ENCODE measurements at regions not wholly inside any gene's neighbourhood (a gene's known extent, or its start where the extent isn't known, plus 50 kb on each side); places are given as distances from the start of the nearest gene placed in this dataset.

DNA sequence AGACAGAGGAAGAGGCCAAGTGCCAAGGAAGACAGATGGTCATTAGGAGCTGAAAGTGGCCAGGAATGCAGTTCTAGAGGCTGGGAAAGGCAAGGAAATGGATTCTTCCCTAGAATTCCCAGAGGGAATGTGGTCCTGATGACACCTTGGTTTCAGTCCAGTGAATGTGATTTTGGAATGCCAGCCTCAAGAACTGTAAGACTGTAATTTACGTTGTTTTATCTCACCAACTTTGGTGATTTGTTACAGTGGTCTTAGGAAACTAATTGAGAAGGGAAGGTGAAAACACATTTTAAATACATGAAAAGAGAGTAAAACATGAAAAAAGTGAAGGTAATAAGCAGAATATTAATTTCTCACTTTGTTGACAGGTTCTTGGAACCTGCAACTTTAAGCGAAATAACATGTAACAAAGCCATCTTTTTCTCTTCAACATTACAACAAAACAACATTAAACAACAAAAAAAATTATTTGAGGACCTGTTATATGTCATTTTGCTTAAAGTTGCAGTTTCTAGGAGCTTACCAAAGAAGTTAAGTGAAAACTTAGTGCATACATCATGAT, 370.2 kb downstream of the METTL4 start:
- TF ChIP-seq, protein P1, sequence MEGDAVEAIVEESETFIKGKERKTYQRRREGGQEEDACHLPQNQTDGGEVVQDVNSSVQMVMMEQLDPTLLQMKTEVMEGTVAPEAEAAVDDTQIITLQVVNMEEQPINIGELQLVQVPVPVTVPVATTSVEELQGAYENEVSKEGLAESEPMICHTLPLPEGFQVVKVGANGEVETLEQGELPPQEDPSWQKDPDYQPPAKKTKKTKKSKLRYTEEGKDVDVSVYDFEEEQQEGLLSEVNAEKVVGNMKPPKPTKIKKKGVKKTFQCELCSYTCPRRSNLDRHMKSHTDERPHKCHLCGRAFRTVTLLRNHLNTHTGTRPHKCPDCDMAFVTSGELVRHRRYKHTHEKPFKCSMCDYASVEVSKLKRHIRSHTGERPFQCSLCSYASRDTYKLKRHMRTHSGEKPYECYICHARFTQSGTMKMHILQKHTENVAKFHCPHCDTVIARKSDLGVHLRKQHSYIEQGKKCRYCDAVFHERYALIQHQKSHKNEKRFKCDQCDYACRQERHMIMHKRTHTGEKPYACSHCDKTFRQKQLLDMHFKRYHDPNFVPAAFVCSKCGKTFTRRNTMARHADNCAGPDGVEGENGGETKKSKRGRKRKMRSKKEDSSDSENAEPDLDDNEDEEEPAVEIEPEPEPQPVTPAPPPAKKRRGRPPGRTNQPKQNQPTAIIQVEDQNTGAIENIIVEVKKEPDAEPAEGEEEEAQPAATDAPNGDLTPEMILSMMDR (IDR thresholded peaks at IDR 0.05; ENCODE audit: extremely low read depth, missing control alignments), result no peak
- DNase-seq (ENCODE audit: low spot score), result no peak

DNA sequence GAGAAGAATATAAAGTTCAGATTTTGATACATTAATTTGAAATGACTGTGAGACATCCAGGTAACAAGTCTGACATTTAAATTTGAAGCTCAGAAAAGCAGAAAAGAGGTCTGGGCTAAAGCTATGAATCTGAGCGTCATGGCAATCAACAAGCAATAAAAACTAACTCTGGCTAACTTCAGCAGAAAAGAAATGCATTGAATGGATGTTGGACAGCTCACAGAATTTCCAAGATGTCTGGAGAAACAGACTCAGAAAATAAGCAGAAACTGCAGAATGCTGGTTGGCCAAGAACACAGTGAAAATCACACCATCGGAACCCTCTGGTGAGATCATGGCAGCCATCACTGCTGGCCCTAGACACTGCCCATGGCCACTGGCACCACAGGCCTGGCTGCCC, 366.6 kb downstream of the METTL4 start:
- DNase-seq (ENCODE audit: low spot score), result no peak
- TF ChIP-seq, protein P1 (IDR thresholded peaks at IDR 0.05; ENCODE audit: extremely low read depth, missing control alignments), result no peak

DNA sequence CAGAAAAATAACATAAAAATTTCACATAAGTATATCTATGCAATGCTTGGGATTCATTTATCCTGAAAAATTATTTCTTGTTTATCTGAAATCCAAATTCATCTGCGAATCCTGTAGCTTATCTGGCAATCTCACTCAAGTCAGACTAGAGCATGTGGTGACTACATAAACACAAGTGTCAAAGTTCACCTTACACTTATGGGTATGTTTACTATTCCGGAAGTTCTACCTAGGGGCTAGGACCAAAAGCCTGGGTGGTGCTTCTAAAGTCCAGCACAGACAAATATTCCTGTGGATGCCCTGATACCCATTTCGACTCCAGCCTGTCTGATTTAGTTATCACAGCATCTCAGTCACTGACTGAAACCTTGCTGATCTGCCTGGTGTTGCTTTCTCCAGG, 364.0 kb downstream of the METTL4 start:
- no peak for DNase-seq (ENCODE audit: low spot score)
- TF ChIP-seq, protein P1 (IDR thresholded peaks at IDR 0.05; ENCODE audit: extremely low read depth, missing control alignments), result no peak

DNA sequence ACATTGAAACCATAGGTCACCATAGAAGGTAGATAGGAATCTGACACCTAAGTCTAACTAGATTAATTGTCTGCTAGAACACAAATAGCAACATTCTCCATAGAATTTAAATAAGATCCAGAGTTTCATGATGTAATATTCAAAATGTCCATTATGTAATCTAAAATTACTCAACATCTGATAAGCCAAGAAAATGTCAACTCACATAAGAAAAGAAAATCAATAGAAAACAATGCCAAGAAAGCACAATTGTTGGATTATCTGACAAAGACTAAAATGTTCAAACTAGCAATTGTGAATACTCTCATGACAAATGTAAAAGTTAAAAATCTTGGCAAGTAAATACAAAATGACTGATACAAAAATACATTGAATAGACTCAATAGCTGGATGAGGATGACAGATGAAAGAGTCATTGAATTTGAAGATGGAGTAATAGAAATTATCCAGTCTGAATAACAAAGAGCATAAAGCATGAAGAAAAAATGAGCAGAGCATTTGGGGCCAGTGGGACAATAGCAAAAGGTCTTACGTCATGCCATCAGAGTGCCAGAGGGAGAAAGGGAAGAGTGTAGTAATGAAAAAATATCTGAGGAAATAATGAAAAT, 358.6 kb downstream of the METTL4 start:
- no peak for DNase-seq (ENCODE audit: low spot score)

DNA sequence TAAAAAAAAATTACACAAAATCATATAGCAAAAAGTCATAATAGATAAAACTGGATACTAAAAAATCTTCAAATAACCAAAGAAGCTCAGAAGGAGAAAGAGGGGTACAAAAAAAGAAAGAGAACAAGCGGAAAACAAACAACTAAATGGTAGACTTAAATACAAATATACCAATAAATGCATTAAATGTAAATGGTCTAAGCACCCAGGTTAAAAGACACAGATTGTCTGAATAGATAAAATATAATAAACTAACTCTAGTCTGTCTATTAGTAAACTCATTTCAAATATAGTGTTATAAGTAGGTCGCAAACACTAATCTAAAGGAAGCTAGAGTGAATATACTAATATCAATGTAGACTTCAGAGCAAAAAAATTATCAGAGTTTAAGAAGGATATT, 357.4 kb downstream of the METTL4 start:
- no peak for DNase-seq (ENCODE audit: low spot score)
- TF ChIP-seq, protein P1 (IDR thresholded peaks at IDR 0.05; ENCODE audit: extremely low read depth, missing control alignments), result no peak

More for the DNA sequence above, 358.6 kb downstream of the METTL4 start:
- TF ChIP-seq, protein P1 (IDR thresholded peaks at IDR 0.05; ENCODE audit: extremely low read depth, missing control alignments), result no peak

DNA sequence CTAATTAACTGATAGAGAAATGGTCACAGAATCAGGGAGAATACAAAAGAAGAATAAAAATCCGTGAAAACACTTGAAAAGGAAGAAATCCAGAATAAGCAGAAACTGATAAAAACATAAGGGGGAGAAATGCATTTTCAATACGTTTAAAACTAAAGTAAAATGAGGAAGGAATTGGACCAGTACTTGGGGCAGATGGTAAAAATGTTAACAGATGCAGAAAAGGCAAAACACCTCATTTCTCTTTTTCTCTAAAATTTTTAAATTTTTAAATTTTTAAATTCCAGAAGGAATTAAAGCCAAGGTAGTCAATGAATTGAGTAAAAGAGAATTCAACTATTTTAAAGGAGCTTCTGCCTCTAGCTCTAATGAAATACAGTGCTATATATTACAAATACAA, 353.9 kb downstream of the METTL4 start:
- TF ChIP-seq, protein P1 (IDR thresholded peaks at IDR 0.05; ENCODE audit: extremely low read depth, missing control alignments), result no peak
- no peak for DNase-seq (ENCODE audit: low spot score)

DNA sequence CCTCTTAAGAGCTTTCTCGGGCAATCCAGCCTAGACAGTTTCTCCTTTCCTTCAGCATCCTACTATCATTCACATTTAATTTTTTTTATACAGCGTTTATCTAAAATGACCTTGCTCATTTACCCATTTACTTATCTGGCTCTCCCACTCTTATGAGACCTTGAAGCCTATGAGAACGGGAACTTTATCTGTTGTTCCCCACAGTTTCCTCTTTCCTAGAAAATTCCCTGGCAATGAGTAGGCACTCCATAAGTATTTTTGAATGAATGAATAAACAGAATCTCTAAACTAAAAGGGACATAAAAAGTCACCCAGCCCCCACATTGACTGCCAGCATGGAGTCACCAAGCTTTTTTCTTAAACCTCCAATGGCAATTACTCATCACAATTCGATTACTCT, 353.2 kb downstream of the METTL4 start:
- no peak for DNase-seq (ENCODE audit: low spot score)
- TF ChIP-seq, protein P1 (IDR thresholded peaks at IDR 0.05; ENCODE audit: extremely low read depth, missing control alignments), result no peak

Measured in GM20000 (cell line).